C1 segment of cervical spinal cord (tissue), 14 donors: ENCODE measurements at regions not wholly inside any gene's neighbourhood (a gene's known extent, or its start where the extent isn't known, plus 50 kb on each side); places are given as distances from the start of the nearest gene placed in this dataset.
"Not testable (repeated sequence)": the region's sequence is repeated elsewhere in the genome, so short reads cannot be mapped to it uniquely, and the experiment has no call there.

Source experiments
- DNase-seq, 14 donors: peaks; one replicate each; lab custom pipeline; 2025; lab: John Stamatoyannopoulos, UW

DNA sequence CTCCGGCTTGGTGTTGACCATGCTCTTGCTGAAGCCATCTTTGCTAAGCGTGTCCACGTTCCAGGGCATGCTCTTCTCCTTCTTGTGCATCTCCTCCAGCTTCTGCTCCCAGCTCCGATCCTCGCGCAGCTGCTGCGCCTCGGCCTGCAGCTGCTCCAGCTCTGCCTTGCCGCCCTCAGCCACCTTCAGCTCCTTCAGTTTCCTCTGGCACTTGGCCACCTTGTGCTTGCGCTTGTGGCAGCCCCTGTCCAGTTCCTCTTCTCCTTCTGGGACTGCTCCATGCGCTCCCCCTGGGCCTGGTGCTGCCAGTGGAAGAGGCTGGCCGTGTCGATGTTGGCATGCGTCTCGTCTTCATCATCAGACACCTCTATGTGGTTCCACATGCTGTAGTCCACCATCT is 128.3 kb upstream of the CLINT1 start:
- DNase-seq, result no peak

DNA sequence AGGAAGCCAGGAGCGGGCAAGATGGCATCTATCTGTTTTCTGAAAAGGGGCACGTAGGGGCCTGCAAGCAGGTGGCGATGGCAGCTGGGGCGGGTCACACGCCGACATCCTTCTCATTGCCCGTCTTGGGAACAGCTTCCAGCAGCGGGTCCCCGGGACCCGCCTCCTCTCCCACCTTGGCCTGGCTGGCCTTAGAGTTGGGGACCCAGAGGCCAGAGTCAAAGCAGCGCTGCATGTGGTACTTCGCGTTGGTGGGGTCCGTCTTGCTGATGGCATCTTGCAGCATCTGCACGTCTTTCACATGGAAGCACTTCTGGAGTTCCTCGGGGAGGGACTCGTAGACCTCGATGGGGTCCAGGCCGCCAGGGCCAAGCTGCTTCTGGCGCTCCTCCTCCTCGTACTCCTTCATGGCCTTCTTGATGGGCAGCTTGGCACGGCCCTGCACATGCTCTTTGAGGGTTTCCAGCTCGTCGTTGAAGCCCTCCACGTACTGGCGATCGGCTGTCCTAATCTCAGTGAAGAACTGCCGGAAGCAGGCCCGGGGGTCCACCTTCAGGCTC is 127.6 kb upstream of the CLINT1 start:
- DNase-seq, result no peak

DNA sequence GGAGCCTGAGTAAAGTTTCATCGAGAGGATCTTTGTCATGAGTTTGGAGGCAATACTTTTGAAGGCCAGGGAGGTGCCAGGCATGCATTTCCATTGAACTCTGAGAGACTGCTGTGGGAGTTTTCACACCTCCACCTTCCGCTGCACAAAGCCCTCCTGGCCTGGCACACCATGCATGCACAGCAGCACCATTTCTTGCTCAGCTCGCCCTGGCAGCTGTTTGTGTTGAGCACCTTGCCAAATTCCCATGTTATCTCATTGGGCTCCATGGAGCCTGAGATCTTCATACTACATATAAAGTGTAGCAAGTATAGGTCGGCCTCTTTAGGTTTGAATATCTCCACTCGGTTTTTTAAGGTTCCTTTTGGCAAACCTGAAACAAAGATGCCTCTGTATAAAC is 125.7 kb upstream of the CLINT1 start:
- no peak for DNase-seq

DNA sequence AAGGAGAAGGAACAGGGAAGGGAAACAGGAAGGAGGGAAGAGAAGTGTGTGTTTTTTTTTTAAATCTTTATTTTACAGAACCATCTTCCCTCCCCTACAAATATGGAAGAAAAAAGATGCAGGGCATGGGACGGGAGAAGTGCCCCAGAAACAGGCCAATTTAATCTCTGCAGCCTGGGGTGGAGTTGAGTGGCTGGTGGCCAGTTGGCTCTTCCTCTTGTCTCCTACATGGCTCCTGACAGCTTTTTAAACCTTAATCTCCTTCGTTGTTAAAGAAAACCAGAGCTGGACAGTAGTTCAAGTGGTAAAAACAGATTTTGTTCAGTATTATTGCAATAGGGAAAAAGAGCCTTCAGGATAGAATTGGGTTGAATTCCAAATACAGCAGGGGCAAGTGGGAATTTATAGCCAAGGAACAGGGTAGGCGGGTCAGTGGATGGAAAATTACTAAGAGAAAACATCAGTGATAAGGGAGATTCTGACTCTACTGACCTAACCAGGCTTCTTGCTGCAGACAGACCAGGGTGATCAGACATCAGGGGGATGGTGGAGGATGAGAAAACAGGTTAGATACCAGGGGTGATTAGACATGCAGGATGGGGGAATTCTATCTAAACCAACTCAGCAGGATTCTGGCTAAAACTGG is 125.1 kb upstream of the CLINT1 start:
- no peak for DNase-seq

DNA sequence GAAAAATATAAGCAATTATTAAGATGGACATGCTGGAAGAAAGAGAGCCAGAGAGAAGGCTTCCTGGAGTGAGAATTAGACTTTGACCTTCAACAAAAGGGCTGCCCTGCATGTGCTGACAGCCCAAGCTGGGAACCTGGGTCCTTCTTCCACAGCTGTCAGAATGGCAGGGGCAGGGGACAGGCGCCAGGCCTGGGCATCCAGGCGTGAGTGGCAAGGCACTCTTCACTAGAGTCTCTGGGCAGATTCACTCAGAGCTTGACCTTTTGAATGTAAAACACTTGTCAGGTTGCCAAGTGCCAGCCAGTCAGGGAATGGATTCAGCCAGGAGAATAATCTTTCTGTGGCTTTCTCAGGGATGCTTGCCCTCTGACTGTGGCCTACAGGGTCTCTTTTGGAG is 119.1 kb upstream of the CLINT1 start:
- DNase-seq, result no peak

DNA sequence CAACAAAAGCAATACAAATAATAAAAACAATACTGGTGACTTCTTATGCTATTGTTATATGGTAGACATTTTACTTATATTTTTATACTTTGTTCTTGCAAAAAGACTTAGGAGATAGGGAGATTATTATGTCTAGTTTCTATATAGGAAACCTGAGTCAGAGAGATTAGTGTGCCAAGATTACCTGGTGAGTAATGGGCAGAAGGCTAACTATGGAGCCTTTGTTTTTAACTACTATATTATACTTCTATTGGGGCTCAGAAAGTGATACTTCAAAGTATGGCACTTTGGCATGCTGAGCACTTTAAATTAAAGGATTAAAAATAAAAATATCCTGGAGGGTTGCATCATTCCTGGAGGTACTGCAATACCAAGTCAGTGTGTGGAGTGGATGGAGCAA is 117.5 kb upstream of the CLINT1 start:
- DNase-seq, result no peak

DNA sequence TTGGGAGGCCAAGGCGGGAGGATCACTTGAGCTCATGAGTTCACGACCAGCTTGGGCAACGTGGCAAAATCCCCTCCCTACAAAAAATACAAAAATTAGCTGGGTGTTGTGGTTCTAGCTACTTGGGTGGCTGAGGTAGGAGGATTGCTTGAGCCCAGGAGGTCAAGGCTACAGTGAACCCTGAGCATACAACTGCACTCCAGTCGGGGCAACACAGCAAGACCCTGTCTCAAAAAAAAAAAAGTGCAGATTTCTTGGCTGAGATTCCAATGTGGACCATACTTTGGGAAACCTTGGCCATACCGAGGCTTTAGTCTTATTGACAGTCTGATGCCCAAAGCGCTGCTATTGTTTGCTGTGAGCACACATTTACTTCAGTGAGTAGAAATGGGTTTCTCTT is 113.6 kb upstream of the CLINT1 start:
- no peak for DNase-seq

DNA sequence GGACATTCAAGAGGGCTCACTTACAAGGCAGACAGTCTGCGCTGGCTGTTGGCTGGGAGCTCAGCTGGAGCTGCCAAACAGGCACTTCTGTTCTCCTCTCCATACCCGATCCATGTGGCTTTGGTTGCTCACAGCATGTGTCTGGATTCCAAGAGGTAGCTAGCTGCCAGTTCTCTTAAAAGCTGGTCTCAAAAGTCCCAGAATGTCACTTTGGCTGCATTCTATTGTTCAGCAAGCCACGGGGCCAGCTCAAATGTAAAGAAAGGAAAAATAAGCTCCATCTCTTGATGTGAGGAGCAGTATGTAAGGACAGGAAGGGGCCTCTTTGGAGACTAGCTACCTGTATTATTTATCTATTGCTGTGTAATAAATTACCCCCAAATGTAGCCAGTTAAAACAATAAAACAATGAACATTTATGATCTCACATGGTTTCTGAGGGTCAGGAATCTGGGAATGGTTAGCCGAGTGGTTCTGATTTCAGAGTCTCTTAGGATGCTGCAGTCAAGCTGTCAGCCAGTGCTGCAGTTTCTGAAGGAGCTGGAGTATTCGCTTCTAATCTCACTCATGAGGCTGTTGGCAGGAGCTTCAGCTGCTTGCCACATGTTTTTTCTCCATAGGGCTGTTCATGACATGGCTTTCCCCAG is 112.7 kb upstream of the CLINT1 start:
- peak in 6 of 14 donors; percentile 12 to 50 (median 26) for DNase-seq

- not testable (repeated sequence) for DNase-seq
These were observed 109.6 kb upstream of the CLINT1 start for GRCh38 chr5:157968570-157968969.

DNA sequence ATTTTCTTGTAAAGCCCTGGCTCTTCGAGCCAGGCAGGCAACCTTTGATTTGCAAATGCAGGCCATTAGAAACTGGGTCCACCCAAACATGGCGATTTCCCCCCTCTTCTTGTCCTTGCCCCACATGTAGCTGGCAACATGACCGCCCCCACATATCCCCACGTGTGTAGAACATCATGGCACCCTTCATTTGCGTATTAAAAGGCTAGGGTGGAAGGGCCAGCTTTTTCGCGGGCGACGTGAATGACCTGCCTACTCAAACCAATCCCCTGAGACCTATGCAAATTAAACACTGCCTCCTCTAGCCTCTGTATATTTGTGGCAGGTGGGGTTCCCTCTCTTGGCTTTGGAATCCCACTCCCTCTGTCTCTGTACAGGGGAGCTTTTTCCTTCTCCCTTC is 107.0 kb upstream of the CLINT1 start:
- DNase-seq, result no peak

DNA sequence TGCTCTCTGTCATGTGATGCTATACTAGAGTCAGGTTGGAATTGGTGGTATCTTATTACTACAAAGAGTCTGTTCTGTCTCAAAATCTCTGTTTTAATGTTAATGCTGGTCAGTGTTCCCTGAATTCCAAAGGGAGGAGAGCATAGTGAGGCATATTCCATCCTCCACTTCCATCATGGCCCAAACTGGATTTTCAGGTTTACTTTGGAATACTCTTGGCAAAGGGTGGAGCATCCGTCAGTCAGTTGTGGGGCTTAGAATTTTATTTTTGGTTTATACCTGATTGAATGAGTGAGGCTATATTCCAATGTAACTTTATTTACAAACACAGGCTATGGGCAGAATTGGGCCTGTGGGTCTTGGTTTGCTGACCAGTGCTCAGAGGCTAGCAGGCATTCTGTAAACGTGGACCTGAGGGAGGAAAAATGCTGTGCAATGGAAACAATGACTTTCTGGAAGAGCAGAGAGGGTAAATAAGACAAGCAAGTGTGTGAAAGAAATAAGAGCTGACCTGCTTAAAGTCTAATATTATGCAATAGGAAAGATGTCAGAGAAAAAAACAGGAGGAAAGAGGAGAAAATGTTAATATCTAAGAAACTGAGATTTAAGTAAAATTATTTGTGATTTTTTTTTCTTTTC is 106.2 kb upstream of the CLINT1 start:
- no peak for DNase-seq

GRCh38 chr5:157963761-157964160 is 104.8 kb upstream of the CLINT1 start:
- no peak for DNase-seq

- no peak for DNase-seq
These were observed 104.3 kb upstream of the CLINT1 start for GRCh38 chr5:157963244-157963643.

- DNase-seq, result not testable (repeated sequence)
These were observed 103.7 kb upstream of the CLINT1 start for GRCh38 chr5:157962686-157963085.

GRCh38 chr5:157961896-157962590 is 103.1 kb upstream of the CLINT1 start:
- DNase-seq, result no peak

DNA sequence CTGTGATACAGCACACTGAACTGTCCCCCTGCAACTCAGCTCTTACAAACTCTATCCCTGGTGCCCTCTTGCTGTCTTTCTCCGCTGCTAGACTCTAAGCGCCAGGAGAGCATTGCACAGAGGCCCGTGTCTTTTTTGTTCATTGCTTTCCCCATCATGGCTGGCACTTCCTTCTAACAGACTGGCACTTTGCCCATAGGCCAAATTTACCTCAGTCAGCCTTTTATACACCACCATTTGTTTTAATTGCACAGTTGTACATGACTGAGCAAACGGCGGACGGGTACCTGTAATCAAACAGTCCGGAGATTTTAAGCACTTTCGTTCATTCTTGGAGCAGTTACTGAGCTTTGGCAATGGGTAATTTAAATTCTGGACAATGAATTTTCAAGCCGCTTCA is 102.2 kb upstream of the CLINT1 start:
- no peak for DNase-seq

DNA sequence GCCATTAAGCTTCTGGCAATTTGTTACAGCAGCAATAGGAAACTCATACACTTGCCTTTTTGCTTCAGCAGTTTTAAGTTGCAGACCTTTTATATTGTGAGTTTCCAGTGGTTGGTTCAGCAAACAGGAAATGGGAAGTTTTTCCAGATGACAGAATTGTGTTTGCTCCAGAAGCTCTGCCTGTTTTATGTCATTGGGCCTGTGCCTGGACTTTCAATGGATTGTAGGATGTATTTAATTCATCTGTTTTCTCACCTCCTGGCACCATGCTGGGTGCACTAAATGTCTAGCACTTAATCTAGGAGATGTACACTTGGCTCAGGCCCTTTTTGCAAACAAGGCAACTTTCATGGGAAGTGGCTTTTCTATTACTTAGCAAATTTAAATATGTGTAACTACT is 100.4 kb upstream of the CLINT1 start:
- no peak for DNase-seq

DNA sequence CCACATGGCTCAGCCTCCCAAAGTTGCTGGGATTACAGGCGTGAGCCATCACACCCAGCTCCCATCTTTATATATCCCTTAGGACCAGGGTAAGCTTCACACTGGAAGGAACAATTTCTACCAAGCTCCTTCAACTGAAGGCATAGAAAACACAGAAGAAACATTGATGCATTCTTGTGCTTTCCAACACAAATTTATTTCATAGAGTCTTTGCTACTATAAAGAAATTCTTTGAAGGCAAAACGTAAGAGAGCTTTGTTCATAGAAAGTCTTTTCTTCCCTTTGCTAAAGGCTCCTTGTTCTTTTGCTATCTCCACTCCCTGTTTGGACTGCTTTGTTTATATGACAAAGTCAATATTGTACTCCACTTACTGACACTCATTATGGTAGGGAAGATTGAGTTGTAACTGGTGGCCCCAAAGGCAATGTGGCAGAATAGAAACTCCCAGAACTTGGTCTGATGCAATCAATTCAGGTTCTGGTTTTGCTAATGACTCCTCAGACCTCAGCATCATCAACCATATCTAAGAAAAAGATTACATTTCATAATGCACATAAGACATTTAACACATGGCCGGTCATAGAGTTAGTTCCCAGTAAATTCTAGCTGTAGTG is 97.4 kb upstream of the CLINT1 start:
- DNase-seq, result no peak

GRCh38 chr5:157955541-157956172 is 96.7 kb upstream of the CLINT1 start:
- DNase-seq, result no peak

- no peak for DNase-seq
These were observed 93.4 kb upstream of the CLINT1 start for GRCh38 chr5:157952374-157952685.

- DNase-seq, result no peak
These were observed 92.9 kb upstream of the CLINT1 start for GRCh38 chr5:157951673-157952373.
